Fibroblast of lung (primary cell): ENCODE measurements at regions not wholly inside any gene's neighbourhood (a gene's known extent, or its start where the extent isn't known, plus 50 kb on each side); places are given as distances from the start of the nearest gene placed in this dataset.

Source experiments
- EZH2 ChIP-seq: IDR thresholded peaks from 2 replicates; pipeline ENCODE4 v1.5.1; 2012; ENCODE audit warnings: low read length, control low read depth, mild to moderate bottlenecking; ENCODE audit errors: missing control alignments
- TF ChIP-seq, protein P1 (sequence below), 2 donors: IDR thresholded peaks in 1 of 2; conservative IDR thresholded peaks in 1 of 2; 1 replicate in 1 of 2; 2 replicates in 1 of 2; pipeline ENCODE4 v1.5.1; 2011 to 2012; ENCODE audit warnings: low read length in 2 of 2, control low read depth in 1 of 2, inconsistent platforms in 1 of 2, low read depth in 1 of 2, mild to moderate bottlenecking in 1 of 2

DNA sequence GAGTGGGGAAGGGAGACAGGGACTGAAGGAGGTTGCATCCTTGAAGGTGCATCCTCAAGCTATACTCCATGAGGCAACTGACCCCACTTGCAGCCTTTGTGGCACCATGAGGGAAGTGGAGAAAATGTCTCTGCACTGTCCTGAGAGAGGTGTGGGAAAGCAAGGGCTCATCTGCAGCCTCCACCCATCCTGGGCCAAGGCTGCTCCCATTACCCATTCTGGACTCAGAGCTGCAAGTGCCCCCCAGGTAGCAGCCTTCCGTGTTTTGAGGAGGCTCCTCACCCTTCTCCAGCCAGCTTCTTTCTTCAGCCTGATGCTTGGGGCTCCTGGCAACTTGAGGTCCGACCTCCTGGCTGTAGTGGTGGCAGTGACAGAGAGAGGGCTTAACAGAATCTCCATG is 294.6 kb downstream of the CDH26 start:
- TF ChIP-seq, protein P1, sequence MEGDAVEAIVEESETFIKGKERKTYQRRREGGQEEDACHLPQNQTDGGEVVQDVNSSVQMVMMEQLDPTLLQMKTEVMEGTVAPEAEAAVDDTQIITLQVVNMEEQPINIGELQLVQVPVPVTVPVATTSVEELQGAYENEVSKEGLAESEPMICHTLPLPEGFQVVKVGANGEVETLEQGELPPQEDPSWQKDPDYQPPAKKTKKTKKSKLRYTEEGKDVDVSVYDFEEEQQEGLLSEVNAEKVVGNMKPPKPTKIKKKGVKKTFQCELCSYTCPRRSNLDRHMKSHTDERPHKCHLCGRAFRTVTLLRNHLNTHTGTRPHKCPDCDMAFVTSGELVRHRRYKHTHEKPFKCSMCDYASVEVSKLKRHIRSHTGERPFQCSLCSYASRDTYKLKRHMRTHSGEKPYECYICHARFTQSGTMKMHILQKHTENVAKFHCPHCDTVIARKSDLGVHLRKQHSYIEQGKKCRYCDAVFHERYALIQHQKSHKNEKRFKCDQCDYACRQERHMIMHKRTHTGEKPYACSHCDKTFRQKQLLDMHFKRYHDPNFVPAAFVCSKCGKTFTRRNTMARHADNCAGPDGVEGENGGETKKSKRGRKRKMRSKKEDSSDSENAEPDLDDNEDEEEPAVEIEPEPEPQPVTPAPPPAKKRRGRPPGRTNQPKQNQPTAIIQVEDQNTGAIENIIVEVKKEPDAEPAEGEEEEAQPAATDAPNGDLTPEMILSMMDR (conservative IDR thresholded peaks at IDR 0.05 in 1 of 2, IDR thresholded peaks at IDR 0.05 in 1 of 2; ENCODE audit: low read depth in 1 of 2, low read length in 2 of 2): no peak
- TF ChIP-seq EZH2: no peak
